ENCODE measurements at regions not wholly inside any gene's neighbourhood (a gene's known extent, or its start where the extent isn't known, plus 50 kb on each side); places are given as distances from the start of the nearest gene placed in this dataset.

DNA sequence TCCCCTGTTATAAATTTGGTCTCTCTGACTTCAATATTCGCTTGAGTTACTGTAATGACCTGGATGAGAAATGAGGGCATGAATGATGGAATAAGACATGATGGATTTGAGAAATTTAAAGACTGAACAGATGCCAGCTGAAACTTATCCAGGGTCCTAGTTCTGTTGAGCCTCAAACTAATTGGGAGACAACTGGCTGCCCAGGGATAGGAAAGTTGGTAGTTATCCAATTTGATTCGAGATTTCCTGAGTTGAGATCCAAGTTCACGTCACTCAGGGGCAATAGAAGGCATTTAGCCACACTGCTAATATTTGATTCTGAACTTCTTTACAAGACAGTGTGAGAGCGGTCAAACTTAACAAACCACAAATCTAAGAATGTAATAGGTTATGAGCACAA lies 159.0 kb upstream of the CXCL13 start:
- TF ChIP-seq EZH2phosphoT487 (IDR thresholded peaks at IDR 0.05; ENCODE audit: borderline replicate concordance, low read depth, low read length): no peak
- TF ChIP-seq, protein P1, sequence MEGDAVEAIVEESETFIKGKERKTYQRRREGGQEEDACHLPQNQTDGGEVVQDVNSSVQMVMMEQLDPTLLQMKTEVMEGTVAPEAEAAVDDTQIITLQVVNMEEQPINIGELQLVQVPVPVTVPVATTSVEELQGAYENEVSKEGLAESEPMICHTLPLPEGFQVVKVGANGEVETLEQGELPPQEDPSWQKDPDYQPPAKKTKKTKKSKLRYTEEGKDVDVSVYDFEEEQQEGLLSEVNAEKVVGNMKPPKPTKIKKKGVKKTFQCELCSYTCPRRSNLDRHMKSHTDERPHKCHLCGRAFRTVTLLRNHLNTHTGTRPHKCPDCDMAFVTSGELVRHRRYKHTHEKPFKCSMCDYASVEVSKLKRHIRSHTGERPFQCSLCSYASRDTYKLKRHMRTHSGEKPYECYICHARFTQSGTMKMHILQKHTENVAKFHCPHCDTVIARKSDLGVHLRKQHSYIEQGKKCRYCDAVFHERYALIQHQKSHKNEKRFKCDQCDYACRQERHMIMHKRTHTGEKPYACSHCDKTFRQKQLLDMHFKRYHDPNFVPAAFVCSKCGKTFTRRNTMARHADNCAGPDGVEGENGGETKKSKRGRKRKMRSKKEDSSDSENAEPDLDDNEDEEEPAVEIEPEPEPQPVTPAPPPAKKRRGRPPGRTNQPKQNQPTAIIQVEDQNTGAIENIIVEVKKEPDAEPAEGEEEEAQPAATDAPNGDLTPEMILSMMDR (conservative IDR thresholded peaks at IDR 0.05; ENCODE audit: low read length): no peak
- H2AFZ ChIP-seq (ENCODE audit: low read length): no peak overlapping the region
- no peak overlapping the region for H3K4me2 ChIP-seq (ENCODE audit: low read length)
- no peak for DNase-seq (ENCODE audit: low spot score)
- H3K27ac ChIP-seq (ENCODE audit: low read depth, low read length, poor library complexity, severe bottlenecking): no peak overlapping the region
- no peaks in the 10 kb centered on the region for H3K36me3 ChIP-seq (ENCODE audit: insufficient read depth, low read length)
- no peaks in the 10 kb centered on the region for H3K9me3 ChIP-seq (ENCODE audit: low read length)
- ChIA-PET CTCF (ENCODE audit: unreplicated experiment) (no interaction called here), POLR2A (no interaction called here)
- no peaks in the 10 kb centered on the region for H3K4me1 ChIP-seq (ENCODE audit: insufficient read depth, low read length, poor library complexity, severe bottlenecking)
- no peaks in the 10 kb centered on the region for H3K9me2 ChIP-seq (ENCODE audit: insufficient read depth, low read length)
- no peak overlapping the region for H3K4me3 ChIP-seq (ENCODE audit: low read depth, low read length, poor library complexity, severe bottlenecking)
- BruUV-seq (replicated peaks): no TSS peak
- H3K79me2 ChIP-seq (ENCODE audit: insufficient read depth, low read depth, low read length): no peaks in the 10 kb centered on the region
- intact Hi-C loops (cut with micrococcal nuclease; ENCODE audit: unreplicated experiment): no loop called here
- H4K20me1 ChIP-seq (ENCODE audit: insufficient read depth, low read length): no peaks in the 10 kb centered on the region

GRCh38 chr4:77449171-77449570 lies 156.4 kb upstream of the CXCL13 start:
- no peak for TF ChIP-seq EZH2phosphoT487 (IDR thresholded peaks at IDR 0.05; ENCODE audit: borderline replicate concordance, low read depth, low read length)
- TF ChIP-seq, protein P1 (conservative IDR thresholded peaks at IDR 0.05; ENCODE audit: low read length): no peak
- H3K9me2 ChIP-seq (ENCODE audit: insufficient read depth, low read length): no peaks in the 10 kb centered on the region
- no peaks in the 10 kb centered on the region for H3K79me2 ChIP-seq (ENCODE audit: insufficient read depth, low read depth, low read length)
- no peak overlapping the region for H3K4me3 ChIP-seq (ENCODE audit: low read depth, low read length, poor library complexity, severe bottlenecking)
- H3K27ac ChIP-seq (ENCODE audit: low read depth, low read length, poor library complexity, severe bottlenecking): no peak overlapping the region
- intact Hi-C loops (cut with micrococcal nuclease; ENCODE audit: unreplicated experiment): no loop called here
- BruUV-seq (replicated peaks): no TSS peak
- H2AFZ ChIP-seq (ENCODE audit: low read length): no peak overlapping the region
- CTCF ChIA-PET (ENCODE audit: unreplicated experiment): no interaction called here
- H3K4me1 ChIP-seq (ENCODE audit: insufficient read depth, low read length, poor library complexity, severe bottlenecking): no peaks in the 10 kb centered on the region
- POLR2A ChIA-PET: no interaction called here
- H3K4me2 ChIP-seq (ENCODE audit: low read length): no peak overlapping the region
- H3K36me3 ChIP-seq (ENCODE audit: insufficient read depth, low read length): no peaks in the 10 kb centered on the region
- H4K20me1 ChIP-seq (ENCODE audit: insufficient read depth, low read length): no peaks in the 10 kb centered on the region
- no peak for DNase-seq (ENCODE audit: low spot score)
- no peaks in the 10 kb centered on the region for H3K9me3 ChIP-seq (ENCODE audit: low read length)

DNA sequence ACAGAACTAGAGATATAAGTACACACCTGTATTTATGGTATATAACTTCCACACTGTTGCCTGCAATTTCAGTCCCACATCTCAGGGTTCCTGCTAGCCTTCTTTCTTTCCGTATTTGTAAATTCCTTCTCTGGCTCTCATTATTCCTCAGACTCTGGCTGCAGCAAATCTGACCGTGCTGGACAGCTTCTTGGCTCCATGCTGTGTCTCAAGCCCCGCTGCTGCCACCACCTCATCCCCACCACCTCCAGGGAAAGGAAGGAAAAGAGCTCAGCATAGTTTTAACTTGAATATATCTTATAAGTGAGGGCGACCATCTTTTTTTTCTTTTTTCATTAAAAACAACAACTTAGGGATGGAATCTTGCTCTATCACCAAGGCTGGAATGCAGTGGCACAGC lies 155.6 kb upstream of the CXCL13 start:
- intact Hi-C loops (cut with micrococcal nuclease; ENCODE audit: unreplicated experiment): no loop called here
- TF ChIP-seq EZH2phosphoT487 (IDR thresholded peaks at IDR 0.05; ENCODE audit: borderline replicate concordance, low read depth, low read length): no peak
- H3K9me3 ChIP-seq (ENCODE audit: low read length): no peaks in the 10 kb centered on the region
- DNase-seq (ENCODE audit: low spot score): no peak
- H3K36me3 ChIP-seq (ENCODE audit: insufficient read depth, low read length): no peaks in the 10 kb centered on the region
- H4K20me1 ChIP-seq (ENCODE audit: insufficient read depth, low read length): no peaks in the 10 kb centered on the region
- H3K4me2 ChIP-seq (ENCODE audit: low read length): no peak overlapping the region
- ChIA-PET CTCF (ENCODE audit: unreplicated experiment) (no interaction called here), POLR2A (interaction anchor here (0.6 to 1.0 kb wide), 3 partner anchors 15 to 115 kb away, joined by 3 read pairs; no protein-coding TSS in a partner anchor)
- no peaks in the 10 kb centered on the region for H3K79me2 ChIP-seq (ENCODE audit: insufficient read depth, low read depth, low read length)
- no peak overlapping the region for H2AFZ ChIP-seq (ENCODE audit: low read length)
- H3K9me2 ChIP-seq (ENCODE audit: insufficient read depth, low read length): no peaks in the 10 kb centered on the region
- H3K4me1 ChIP-seq (ENCODE audit: insufficient read depth, low read length, poor library complexity, severe bottlenecking): no peaks in the 10 kb centered on the region
- no peak overlapping the region for H3K4me3 ChIP-seq (ENCODE audit: low read depth, low read length, poor library complexity, severe bottlenecking)
- no peak overlapping the region for H3K27ac ChIP-seq (ENCODE audit: low read depth, low read length, poor library complexity, severe bottlenecking)
- no TSS peak for BruUV-seq (replicated peaks)

All from OCI-LY7 (cell line).